HepG2 (cell line): ENCODE measurements at regions not wholly inside any gene's neighbourhood (a gene's known extent, or its start where the extent isn't known, plus 50 kb on each side); places are given as distances from the start of the nearest gene placed in this dataset.
"Not testable (repeated sequence)": the region's sequence is repeated elsewhere in the genome, so short reads cannot be mapped to it uniquely, and the experiment has no call there.

Experiments
- ATAC-seq: fragments of 200-7000 bp; cut with Tn5 transposase; 3 replicates; pipeline ENCODE4 v1.9.1; 2020; ENCODE audit warnings: mild to moderate bottlenecking, moderate library complexity
- BruUV-seq: library from RNA; stranded (reverse); fragments of 400-500 nt; replicated peaks from 2 replicates; lab custom pipeline; 2021; lab: Mats Ljungman, UMichigan
- CTCF ChIA-PET: fragments of 300-600 bp; formaldehyde crosslinking; extraction: SDS; loops from one replicate; lab custom pipeline; 2021; ENCODE audit warnings: low total read pairs, inconsistent platforms, low intra/inter-chr PET ratio; lab: Yijun Ruan, JAX
- POLR2A ChIA-PET: fragments of 350-600 bp; sonication (Branson Sonifier 250); formaldehyde crosslinking; loops from one replicate; lab custom pipeline; 2020; ENCODE audit warnings: antibody characterized with exemption, inconsistent platforms; lab: Yijun Ruan, JAX
- DNase-seq: peaks from one replicate; pipeline ENCODE4 v3.0.0-alpha.2; 2015; ENCODE audit warnings: low spot score
- FAIRE-seq: peaks from 3 replicates; lab custom pipeline; 2011; peaks lifted over from hg19 to GRCh38; lab: Jason Lieb, UNC
- H2AFZ ChIP-seq: one replicate; pipeline ENCODE4 v1.6.1; 2011; ENCODE audit warnings: low read length, inconsistent platforms
- H3K27ac ChIP-seq: fragments of 300-600 bp; 3 replicates; pipeline ENCODE4 v1.8.0; 2011; ENCODE audit warnings: mixed run types, mild to moderate bottlenecking, mixed read lengths, low read length, inconsistent platforms; ENCODE audit not compliant: insufficient read depth; ENCODE audit errors: extremely low read length
- H3K27me3 ChIP-seq, 2 experiments: fragments of 200-600 bp in 1 of 2; 2 replicates in 1 of 2; 3 replicates in 1 of 2; pipeline versions ENCODE4 v1.6.0 to v1.8.0; 2011; ENCODE audit warnings: low read length in 2 of 2, mild to moderate bottlenecking in 2 of 2, moderate library complexity in 2 of 2, inconsistent platforms in 1 of 2; ENCODE audit not compliant: insufficient read depth in 2 of 2, control insufficient read depth in 1 of 2
- H3K36me3 ChIP-seq, 2 experiments: fragments of 200-600 bp in 1 of 2; replicated peaks in 1 of 2; 2 replicates in 1 of 2; 3 replicates in 1 of 2; pipeline versions ENCODE4 v1.5.1 to v1.8.0; 2011; ENCODE audit warnings: low read length in 2 of 2, inconsistent platforms in 1 of 2; ENCODE audit not compliant: insufficient read depth in 2 of 2, control insufficient read depth in 1 of 2
- H3K4me1 ChIP-seq: 2 replicates; pipeline ENCODE4 v1.5.1; 2012; ENCODE audit warnings: low read length, inconsistent platforms; ENCODE audit not compliant: insufficient read depth
- H3K4me2 ChIP-seq: 2 replicates; pipeline ENCODE4 v1.6.0; 2011; ENCODE audit warnings: low read depth, low read length, inconsistent platforms
- H3K4me3 ChIP-seq, 3 experiments: fragments of 200-600 bp in 1 of 3; sonication (generic), shearing (Covaris generic) in 1 of 3; replicated peaks in 1 of 3; 2 replicates each; pipeline ENCODE4 v1.5.1; 2011 to 2016; ENCODE audit warnings: low read length in 3 of 3, inconsistent platforms in 2 of 3, low read depth in 2 of 3, mild to moderate bottlenecking in 2 of 3, control low read depth in 1 of 3, mixed read lengths in 1 of 3; ENCODE audit not compliant: insufficient read depth in 1 of 3
- H3K79me2 ChIP-seq: one replicate; pipeline ENCODE4 v1.6.1; 2011; ENCODE audit warnings: low read length, inconsistent platforms; ENCODE audit not compliant: insufficient read depth
- H3K9ac ChIP-seq: 2 replicates; pipeline ENCODE4 v1.6.0; 2011; ENCODE audit warnings: mild to moderate bottlenecking, low read depth, low read length, inconsistent platforms; ENCODE audit not compliant: insufficient read depth
- H3K9me3 ChIP-seq: 2 replicates; pipeline ENCODE4 v1.5.1; 2012; ENCODE audit warnings: mild to moderate bottlenecking, low read length
- H4K20me1 ChIP-seq: 2 replicates; pipeline ENCODE4 v1.6.0; 2011; ENCODE audit warnings: inconsistent platforms, mild to moderate bottlenecking, low read length, moderate library complexity; ENCODE audit not compliant: insufficient read depth
- ADNP ChIP-seq: sonication (generic); formaldehyde crosslinking; IDR thresholded peaks from 2 replicates; pipeline ENCODE4 v1.4.0; 2020; ENCODE audit warnings: missing genetic modification reagents
- BORCS8-MEF2B ChIP-seq: sonication (generic); formaldehyde crosslinking; IDR thresholded peaks from 2 replicates; pipeline ENCODE4 v1.8.0; 2022; ENCODE audit warnings: mild to moderate bottlenecking, missing genetic modification reagents
- EP300 ChIP-seq, 3 experiments: sonication (generic) in 1 of 3; formaldehyde crosslinking in 1 of 3; IDR thresholded peaks; 2 replicates each; pipeline versions ENCODE4 v1.5.1 to v1.6.1; 2011 to 2020; ENCODE audit warnings: low read depth in 2 of 3, low read length in 2 of 3, borderline replicate concordance in 1 of 3, improper control_type of control experiment in 1 of 3, mild to moderate bottlenecking in 1 of 3, missing genetic modification reagents in 1 of 3, moderate library complexity in 1 of 3
- HNF4G ChIP-seq, 2 experiments: sonication (generic) in 1 of 2; formaldehyde crosslinking in 1 of 2; IDR thresholded peaks; 2 replicates each; pipeline versions ENCODE4 v1.4.0 to v1.6.1; 2011 to 2020; ENCODE audit warnings: borderline replicate concordance in 2 of 2, low read depth in 2 of 2, mild to moderate bottlenecking in 2 of 2, low read length in 1 of 2, missing genetic modification reagents in 1 of 2, moderate library complexity in 1 of 2
- NAIF1 ChIP-seq: sonication (generic); formaldehyde crosslinking; IDR thresholded peaks from 2 replicates; pipeline ENCODE4 v1.5.0; 2020; ENCODE audit warnings: mild to moderate bottlenecking, missing genetic modification reagents, borderline replicate concordance
- ONECUT2 ChIP-seq: sonication (generic); formaldehyde crosslinking; IDR thresholded peaks from 2 replicates; pipeline ENCODE4 v1.4.0; 2020; ENCODE audit warnings: missing genetic modification reagents
- PITX1 ChIP-seq: sonication (generic); formaldehyde crosslinking; IDR thresholded peaks from 2 replicates; pipeline ENCODE4 v1.5.1; 2020; ENCODE audit warnings: mild to moderate bottlenecking, missing genetic modification reagents
- SPEN ChIP-seq: sonication (generic); formaldehyde crosslinking; IDR thresholded peaks from 2 replicates; pipeline ENCODE4 v1.5.1; 2020; ENCODE audit warnings: low read depth, mild to moderate bottlenecking, missing genetic modification reagents
- ZFP90 ChIP-seq: sonication (generic); formaldehyde crosslinking; IDR thresholded peaks from 2 replicates; pipeline ENCODE4 v1.8.0; 2022; ENCODE audit warnings: missing genetic modification reagents, mild to moderate bottlenecking, inconsistent platforms, borderline replicate concordance
- ZFX ChIP-seq: sonication (generic); formaldehyde crosslinking; IDR thresholded peaks from 2 replicates; pipeline ENCODE4 v1.4.0; 2020; ENCODE audit warnings: mild to moderate bottlenecking, low read depth, missing genetic modification reagents, moderate library complexity
- ZNF510 ChIP-seq: sonication (generic); formaldehyde crosslinking; IDR thresholded peaks from 2 replicates; pipeline ENCODE4 v1.4.0; 2020; ENCODE audit warnings: low read depth, mild to moderate bottlenecking, missing genetic modification reagents
- ZNF678 ChIP-seq: sonication (generic); formaldehyde crosslinking; IDR thresholded peaks from 2 replicates; pipeline ENCODE4 v1.4.0; 2020; ENCODE audit warnings: mild to moderate bottlenecking, missing genetic modification reagents
- ZSCAN22 ChIP-seq: sonication (generic); formaldehyde crosslinking; IDR thresholded peaks from 2 replicates; pipeline ENCODE4 v1.4.0; 2020; ENCODE audit warnings: mild to moderate bottlenecking, missing genetic modification reagents
- ZSCAN25 ChIP-seq: sonication (generic); formaldehyde crosslinking; IDR thresholded peaks from 2 replicates; pipeline ENCODE4 v1.8.0; 2022; ENCODE audit warnings: mild to moderate bottlenecking, missing genetic modification reagents
- WGBS: methylation state at CpG from one replicate; pipeline ENCODE4 v1.1.6; 2017; ENCODE audit warnings: low lambda C conversion rate; 5-methylcytosine and 5-hydroxymethylcytosine counted together
- in situ Hi-C: cut with HindIII; loops from 2 replicates; pipeline ENCODE4 v1.10.0; 2017; ENCODE audit warnings: low pct_unique_long_range_greater_than_20kb; ENCODE audit not compliant: extremely low pct_ligation_motif_present
- intact Hi-C: fragments of 100-400 bp; cut with micrococcal nuclease; formaldehyde crosslinking; loops from one replicate; pipeline ENCODE4 v1.10.0; 2022; ENCODE audit not compliant: unreplicated experiment
- TF ChIP-seq, protein P1 (sequence below): sonication (generic); formaldehyde crosslinking; IDR thresholded peaks from 2 replicates; pipeline ENCODE4 v1.5.1; 2020; ENCODE audit warnings: mild to moderate bottlenecking, missing genetic modification reagents, moderate library complexity
- TF ChIP-seq, protein P2 (sequence below): sonication (generic); formaldehyde crosslinking; IDR thresholded peaks from 2 replicates; pipeline ENCODE4 v1.5.1; 2020; ENCODE audit warnings: mild to moderate bottlenecking, moderate library complexity, missing genetic modification reagents

DNA sequence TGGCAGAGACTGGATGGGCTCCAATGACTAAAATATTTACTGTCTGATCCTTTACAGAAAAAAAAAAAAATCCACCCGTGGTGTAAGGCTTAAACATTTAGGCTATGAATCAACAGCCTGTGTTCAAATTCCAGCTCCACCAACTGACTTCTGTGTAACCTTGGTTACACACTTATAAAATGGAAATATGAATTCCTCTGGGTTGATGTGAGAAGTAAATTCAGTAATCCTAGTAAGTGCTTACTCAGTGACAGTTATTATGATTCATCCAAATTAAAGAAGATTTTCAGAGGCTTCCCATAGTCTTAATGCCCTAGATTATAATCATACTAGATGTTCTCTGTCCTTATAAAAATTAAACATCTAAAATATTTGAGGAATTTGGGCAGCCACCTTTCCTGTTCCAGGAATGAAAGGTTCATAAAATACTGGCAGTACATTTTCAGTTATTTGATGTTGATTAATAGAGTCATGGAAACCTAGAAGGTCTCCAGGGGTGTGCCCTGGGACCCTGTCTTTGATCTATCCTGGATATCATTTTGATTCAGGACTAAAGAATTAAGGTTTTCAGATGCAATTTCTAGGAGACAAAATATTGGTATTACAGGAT is 180.3 kb upstream of the ZNF217 start (continued):
- 0 out of 2 replicates have a peak, but pooled peaks have one; percentile 21 for TF ChIP-seq ZSCAN22
- peak; percentile 85; the same call in 1 of the 2 replicates for TF ChIP-seq ZNF510
- TF ChIP-seq, all 625 proteins: peak for 28

DNA sequence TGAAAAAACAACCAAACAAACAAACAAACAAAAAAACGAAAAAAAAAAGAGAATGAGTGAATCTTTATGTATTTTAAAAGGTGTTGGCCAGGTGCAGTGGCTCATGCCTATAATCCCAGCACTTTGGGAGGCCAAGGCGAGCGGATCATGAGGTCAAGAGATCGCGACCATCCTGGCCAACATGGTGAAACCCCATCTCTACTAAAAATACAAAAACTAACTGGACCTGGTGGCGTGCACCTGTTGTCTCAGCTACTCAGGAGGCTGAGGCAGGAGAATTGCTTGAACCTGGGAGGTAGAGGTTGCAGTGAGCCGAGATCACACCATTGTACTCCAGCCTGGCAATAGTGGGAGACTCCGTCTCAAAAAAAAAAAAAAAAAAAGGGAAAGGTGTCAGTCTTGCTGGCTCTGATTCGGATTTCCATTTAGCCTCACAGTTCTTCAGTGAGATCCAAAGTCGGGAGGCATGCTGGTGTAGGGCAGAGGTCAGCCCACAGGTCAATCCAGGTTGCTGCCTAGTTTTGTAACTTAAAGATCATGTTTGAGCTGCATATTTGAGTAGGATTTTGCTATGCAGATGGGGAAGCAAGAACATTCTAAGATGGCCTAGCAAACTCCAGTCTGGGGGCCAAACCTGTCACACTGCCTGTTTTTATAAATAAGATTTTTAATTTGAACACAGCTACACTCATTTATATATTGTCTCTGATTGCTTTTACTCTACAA is 179.6 kb upstream of the ZNF217 start:
- H4K20me1 ChIP-seq; H3K27me3 ChIP-seq; H3K79me2 ChIP-seq; H3K4me3 ChIP-seq; H3K9me3 ChIP-seq; H3K36me3 ChIP-seq; CTCF ChIA-PET; BruUV-seq; in situ Hi-C loops; H2AFZ ChIP-seq; TF ChIP-seq EP300 (CRISPR knock-in tag; IDR thresholded peaks at IDR 0.05; ENCODE audit: borderline replicate concordance); HNF4G (CRISPR knock-in tag; IDR thresholded peaks at IDR 0.05; ENCODE audit: borderline replicate concordance, low read depth): not testable (repeated sequence)
- Histone ChIP-seq H3K9ac (peak overlapping the region; percentile 6), H3K27ac (peak overlapping the region; percentile 56), H3K4me2 (peak overlapping the region; percentile 29), H3K4me1 (peaks cover 79% of the 10 kb centered on the region)
- peak; percentile 15 for FAIRE-seq
- peak; percentile 54 for DNase-seq
- WGBS = 58% methylated on average over 10 of the region's 10 CpGs
- intact Hi-C loops = loop anchor here (1.0 kb wide), 1 partner anchor 9 kb away; no protein-coding TSS in a partner anchor
- peak; percentile 66 for ATAC-seq
- POLR2A ChIA-PET = interaction anchor here (0.6 to 4.7 kb wide), 14 partner anchors 8 to 194 kb away, joined by 3 to 40 read pairs (median 5); partner anchors contain the start of gene ZNF217
- peak; percentile 15; the same call in 1 of the 2 replicates for TF ChIP-seq ZSCAN25
- peak; percentile 45; the same call in 1 of the 2 replicates for TF ChIP-seq ADNP (CRISPR knock-in tag)
- 0 out of 2 replicates have a peak, but pooled peaks have one; percentile 75 for TF ChIP-seq ZNF678 (CRISPR knock-in tag)
- TF ChIP-seq SPEN (CRISPR knock-in tag) = peak; percentile 56; the same call in 1 of the 2 replicates
- TF ChIP-seq, protein P1, sequence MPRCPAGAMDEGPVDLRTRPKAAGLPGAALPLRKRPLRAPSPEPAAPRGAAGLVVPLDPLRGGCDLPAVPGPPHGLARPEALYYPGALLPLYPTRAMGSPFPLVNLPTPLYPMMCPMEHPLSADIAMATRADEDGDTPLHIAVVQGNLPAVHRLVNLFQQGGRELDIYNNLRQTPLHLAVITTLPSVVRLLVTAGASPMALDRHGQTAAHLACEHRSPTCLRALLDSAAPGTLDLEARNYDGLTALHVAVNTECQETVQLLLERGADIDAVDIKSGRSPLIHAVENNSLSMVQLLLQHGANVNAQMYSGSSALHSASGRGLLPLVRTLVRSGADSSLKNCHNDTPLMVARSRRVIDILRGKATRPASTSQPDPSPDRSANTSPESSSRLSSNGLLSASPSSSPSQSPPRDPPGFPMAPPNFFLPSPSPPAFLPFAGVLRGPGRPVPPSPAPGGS (CRISPR knock-in tag) = peak; percentile 33; the same call in 1 of the 2 replicates
- TF ChIP-seq BORCS8-MEF2B (CRISPR knock-in tag) = peak; percentile 55; the same call in 1 of the 2 replicates
- TF ChIP-seq, protein P2, sequence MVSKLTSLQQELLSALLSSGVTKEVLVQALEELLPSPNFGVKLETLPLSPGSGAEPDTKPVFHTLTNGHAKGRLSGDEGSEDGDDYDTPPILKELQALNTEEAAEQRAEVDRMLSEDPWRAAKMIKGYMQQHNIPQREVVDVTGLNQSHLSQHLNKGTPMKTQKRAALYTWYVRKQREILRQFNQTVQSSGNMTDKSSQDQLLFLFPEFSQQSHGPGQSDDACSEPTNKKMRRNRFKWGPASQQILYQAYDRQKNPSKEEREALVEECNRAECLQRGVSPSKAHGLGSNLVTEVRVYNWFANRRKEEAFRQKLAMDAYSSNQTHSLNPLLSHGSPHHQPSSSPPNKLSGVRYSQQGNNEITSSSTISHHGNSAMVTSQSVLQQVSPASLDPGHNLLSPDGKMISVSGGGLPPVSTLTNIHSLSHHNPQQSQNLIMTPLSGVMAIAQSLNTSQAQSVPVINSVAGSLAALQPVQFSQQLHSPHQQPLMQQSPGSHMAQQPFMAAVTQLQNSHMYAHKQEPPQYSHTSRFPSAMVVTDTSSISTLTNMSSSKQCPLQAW (CRISPR knock-in tag) = 0 out of 2 replicates have a peak, but pooled peaks have one; percentile 49
- 0 out of 2 replicates have a peak, but pooled peaks have one; percentile 42 for TF ChIP-seq ZFP90 (CRISPR knock-in tag)
- TF ChIP-seq PITX1 (CRISPR knock-in tag) = peak; percentile 71; the same call in 1 of the 2 replicates
- TF ChIP-seq NAIF1 (CRISPR knock-in tag) = peak; percentile 10; the same call in 1 of the 2 replicates
- TF ChIP-seq EP300 (IDR thresholded peaks at IDR 0.05; ENCODE audit: low read depth in 2 of 2, low read length in 2 of 2) = peak; percentile 31 to 77; a peak in 2 of 4 replicates
- peak; percentile 74; the same call in 1 of the 2 replicates for TF ChIP-seq HNF4G (IDR thresholded peaks at IDR 0.05; ENCODE audit: borderline replicate concordance, low read depth, low read length)
- 0 out of 2 replicates have a peak, but pooled peaks have one; percentile 28 for TF ChIP-seq ZFX
- TF ChIP-seq ONECUT2 (CRISPR knock-in tag) = 0 out of 2 replicates have a peak, but pooled peaks have one; percentile 3
